Activated CD4-positive, alpha-beta T cell treated with anti-CD3 and anti-CD28 coated beads, Interleukin-2, amount 10 ng/mL, durations not matched to agents 7 days and 5 days (primary cell): ENCODE measurements at regions not wholly inside any gene's neighbourhood (a gene's known extent, or its start where the extent isn't known, plus 50 kb on each side); places are given as distances from the start of the nearest gene placed in this dataset.
"Not testable (repeated sequence)": the region's sequence is repeated elsewhere in the genome, so short reads cannot be mapped to it uniquely, and the experiment has no call there.

Source experiments
- CTCF ChIA-PET: fragments of 350-600 bp; sonication (Branson Sonifier 250); formaldehyde crosslinking; loops from one replicate; lab custom pipeline; 2021; ENCODE audit warnings: antibody characterized with exemption; lab: Charles Lee
- POLR2A ChIA-PET: fragments of 350-600 bp; sonication (Branson Sonifier 250); formaldehyde crosslinking; loops from one replicate; lab custom pipeline; 2021; ENCODE audit warnings: antibody characterized with exemption; lab: Charles Lee
- DNase-seq: peaks from one replicate; pipeline ENCODE4 v3.0.0-alpha.2; 2020
- H3K27ac Mint-ChIP-seq: one replicate; pipeline ENCODE4 v1.8.0; 2021; ENCODE audit warnings: mild to moderate bottlenecking, moderate library complexity, mixed read lengths
- H3K27me3 Mint-ChIP-seq: one replicate; pipeline ENCODE4 v1.8.0; 2021; ENCODE audit warnings: mixed read lengths
- H3K36me3 Mint-ChIP-seq: one replicate; pipeline ENCODE4 v1.8.0; 2021; ENCODE audit warnings: low read depth, mixed read lengths
- H3K4me1 Mint-ChIP-seq: one replicate; pipeline ENCODE4 v1.8.0; 2021; ENCODE audit warnings: mixed read lengths
- H3K4me3 Mint-ChIP-seq: one replicate; pipeline ENCODE4 v1.8.0; 2021; ENCODE audit warnings: mild to moderate bottlenecking, moderate library complexity, mixed read lengths
- H3K9me3 Mint-ChIP-seq: one replicate; pipeline ENCODE4 v1.8.0; 2021; ENCODE audit warnings: mixed read lengths

DNA sequence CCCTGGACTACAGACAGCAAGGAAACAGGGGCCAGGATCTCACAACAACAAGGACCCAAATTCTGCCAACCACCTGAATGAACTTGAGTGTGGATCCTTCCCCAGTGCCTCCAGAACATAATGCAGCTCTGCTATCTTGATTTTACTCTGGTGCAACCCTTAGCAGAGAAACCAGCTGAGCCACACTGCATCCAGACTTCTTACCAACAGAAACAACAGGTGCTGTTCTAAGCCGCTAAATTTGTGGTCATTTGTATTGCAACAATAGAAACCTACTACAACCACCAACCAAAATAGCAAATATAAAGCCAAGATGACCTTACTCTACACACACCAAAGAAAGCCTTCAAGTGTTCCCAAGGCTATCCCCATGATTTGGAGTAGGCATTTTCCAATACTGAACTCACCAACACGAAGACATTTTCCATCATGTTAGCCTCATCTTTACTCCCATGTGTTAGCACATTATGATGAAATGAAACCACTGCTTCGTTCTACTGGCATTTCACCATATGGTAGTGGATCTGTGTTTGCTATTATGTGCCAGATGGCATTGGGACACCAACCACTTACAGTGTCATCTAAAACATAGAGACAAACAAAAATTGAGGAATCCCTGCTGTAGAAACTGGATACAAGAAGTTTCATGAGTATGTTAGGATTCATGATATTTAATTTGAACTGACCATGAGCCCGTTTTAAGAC, 249.8 kb upstream of the ID4 start:
- Mint-ChIP-seq H3K27me3 (no peaks in the 10 kb centered on the region), H3K36me3 (no peaks in the 10 kb centered on the region), H3K4me3 (no peak overlapping the region), H3K27ac (no peak overlapping the region), H3K9me3 (peaks cover 3% of the 10 kb centered on the region), H3K4me1 (no peaks in the 10 kb centered on the region)
- DNase-seq, result no peak
- ChIA-PET CTCF (interaction anchor here (1.3 kb wide), 1 partner anchor 25 kb away, joined by 3 read pairs; no protein-coding TSS in a partner anchor), POLR2A (no interaction called here)

DNA sequence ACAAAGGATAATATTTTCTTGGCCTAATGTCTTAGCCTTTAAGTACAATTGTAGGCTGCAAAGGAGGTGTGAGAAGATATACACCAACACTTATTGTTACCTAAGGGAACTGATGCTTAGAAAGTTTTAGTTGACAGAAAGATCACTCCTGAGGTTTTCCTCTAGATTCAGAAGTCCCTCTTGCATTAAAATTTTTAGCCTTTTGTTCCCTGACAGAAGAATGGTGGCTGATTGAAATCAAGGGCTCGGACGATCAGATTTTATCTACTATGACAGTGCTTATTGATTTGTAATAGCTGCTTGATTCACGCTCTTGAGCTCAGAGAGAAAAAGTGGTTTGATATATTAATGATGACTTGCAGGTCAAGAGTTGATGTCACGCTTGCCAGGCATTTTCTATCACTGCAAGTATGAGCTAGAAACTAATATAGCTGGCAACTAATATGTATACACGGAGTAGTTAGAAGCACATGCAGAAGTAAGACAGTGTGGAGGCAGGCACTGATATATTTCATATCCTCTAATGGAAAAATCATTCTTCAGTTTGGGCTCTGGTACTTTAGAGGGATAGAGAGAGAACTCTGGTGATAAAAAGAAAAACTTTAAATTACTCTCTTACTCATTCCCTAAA, 246.6 kb upstream of the ID4 start:
- Mint-ChIP-seq H3K36me3 (no peaks in the 10 kb centered on the region), H3K27ac (no peak overlapping the region), H3K27me3 (no peaks in the 10 kb centered on the region), H3K4me3 (no peak overlapping the region), H3K4me1 (no peaks in the 10 kb centered on the region), H3K9me3 (no peaks in the 10 kb centered on the region)
- CTCF ChIA-PET, result no interaction called here
- POLR2A ChIA-PET, result no interaction called here
- no peak for DNase-seq

DNA sequence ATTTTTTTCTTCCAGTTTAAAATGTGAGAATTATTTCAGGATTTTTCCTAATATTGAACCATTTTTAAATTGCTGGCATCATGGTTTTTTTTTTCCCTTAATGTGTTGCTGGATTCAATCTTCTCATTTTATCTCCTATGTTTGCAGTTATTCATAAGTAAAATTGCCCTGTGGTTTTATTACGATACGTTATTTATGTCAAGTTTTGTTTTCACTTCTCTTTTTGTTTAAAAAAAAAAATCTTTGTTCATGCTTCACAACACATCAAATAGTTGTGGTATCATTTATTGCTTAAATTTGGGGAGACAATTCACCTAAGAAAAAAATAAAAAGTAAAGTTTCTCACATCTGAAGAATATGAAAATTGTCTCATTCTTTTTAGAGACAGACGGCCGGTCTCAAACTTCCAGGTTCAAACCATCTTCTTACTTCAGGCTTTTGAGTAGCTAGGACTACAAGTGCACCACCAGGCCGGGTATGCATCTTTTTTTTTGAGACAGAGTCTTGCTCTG, 239.3 kb upstream of the ID4 start:
- Mint-ChIP-seq H3K27ac (no peak overlapping the region), H3K4me1 (no peaks in the 10 kb centered on the region), H3K36me3 (no peaks in the 10 kb centered on the region), H3K9me3 (peaks cover 2% of the 10 kb centered on the region), H3K27me3 (no peaks in the 10 kb centered on the region), H3K4me3 (no peak overlapping the region)
- ChIA-PET POLR2A (no interaction called here), CTCF (no interaction called here)
- DNase-seq, result no peak

DNA sequence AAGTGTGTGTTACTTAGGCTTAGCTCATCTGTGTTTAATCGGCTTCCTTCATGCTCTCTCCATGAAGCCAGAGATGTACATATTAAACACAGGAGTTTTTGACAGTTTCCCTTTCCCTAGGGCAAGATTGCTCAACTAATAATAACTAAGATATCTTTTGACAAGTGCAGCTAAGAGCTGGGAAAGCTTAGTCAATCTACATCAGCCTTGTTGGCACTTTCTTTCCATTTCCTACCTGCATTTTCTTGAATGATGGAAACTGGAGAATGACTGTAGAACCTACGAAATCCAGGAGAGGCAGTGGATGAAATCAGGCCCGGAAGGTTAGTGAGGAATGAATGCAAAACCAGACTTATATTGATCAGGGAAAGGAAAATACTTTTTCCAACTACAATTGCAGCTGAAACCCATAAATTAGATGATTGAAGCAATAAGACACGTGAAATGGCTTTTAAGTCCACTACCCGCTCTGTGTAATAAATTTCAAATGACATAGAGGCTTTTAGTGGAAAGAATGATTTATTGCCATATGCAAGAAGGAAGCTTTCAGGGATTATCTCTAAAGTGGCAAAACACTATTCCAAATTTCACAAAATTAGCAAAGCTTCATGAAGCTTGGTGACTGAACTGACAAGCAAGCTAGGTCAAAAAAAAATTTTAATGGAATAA, 237.2 kb upstream of the ID4 start:
- ChIA-PET POLR2A (no interaction called here), CTCF (no interaction called here)
- no peak for DNase-seq
- peaks cover 2% of the 10 kb centered on the region for H3K9me3 Mint-ChIP-seq
- no peaks in the 10 kb centered on the region for H3K27me3 Mint-ChIP-seq
- H3K4me1 Mint-ChIP-seq, result no peaks in the 10 kb centered on the region
- H3K27ac Mint-ChIP-seq, result no peak overlapping the region
- H3K36me3 Mint-ChIP-seq, result no peaks in the 10 kb centered on the region
- no peak overlapping the region for H3K4me3 Mint-ChIP-seq

DNA sequence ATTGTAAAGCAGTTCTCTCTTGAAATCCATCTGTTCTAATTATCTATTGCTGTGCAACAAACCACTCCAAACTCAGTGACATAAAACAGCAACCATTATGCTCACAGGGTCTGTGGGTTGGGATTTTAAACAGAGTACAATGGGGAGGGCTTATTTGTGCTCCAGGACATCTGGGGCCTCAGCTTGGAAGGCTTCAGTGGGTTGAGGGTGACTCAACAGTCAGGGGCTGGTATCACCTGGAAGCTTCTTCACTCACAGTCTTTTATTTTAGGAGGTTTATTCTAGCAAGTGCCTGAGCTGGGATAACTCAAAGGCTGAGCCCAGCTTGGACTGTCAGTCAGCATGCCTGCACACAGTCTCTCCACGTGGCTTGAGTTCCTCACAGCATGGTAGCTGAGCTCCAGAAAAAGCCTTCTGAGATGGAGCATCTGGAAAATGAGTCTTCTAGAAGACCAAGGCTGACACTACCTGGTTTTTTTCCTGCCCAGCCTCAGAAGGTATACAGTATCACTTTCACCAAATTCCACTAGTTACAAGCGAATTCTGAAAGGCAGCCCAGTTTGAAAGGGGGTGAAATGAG, 234.6 kb upstream of the ID4 start:
- Mint-ChIP-seq H3K4me3 (no peak overlapping the region), H3K9me3 (peaks cover 4% of the 10 kb centered on the region), H3K27me3 (no peaks in the 10 kb centered on the region), H3K27ac (no peak overlapping the region), H3K4me1 (no peaks in the 10 kb centered on the region), H3K36me3 (no peaks in the 10 kb centered on the region)
- DNase-seq, result no peak
- ChIA-PET POLR2A (no interaction called here), CTCF (no interaction called here)

DNA sequence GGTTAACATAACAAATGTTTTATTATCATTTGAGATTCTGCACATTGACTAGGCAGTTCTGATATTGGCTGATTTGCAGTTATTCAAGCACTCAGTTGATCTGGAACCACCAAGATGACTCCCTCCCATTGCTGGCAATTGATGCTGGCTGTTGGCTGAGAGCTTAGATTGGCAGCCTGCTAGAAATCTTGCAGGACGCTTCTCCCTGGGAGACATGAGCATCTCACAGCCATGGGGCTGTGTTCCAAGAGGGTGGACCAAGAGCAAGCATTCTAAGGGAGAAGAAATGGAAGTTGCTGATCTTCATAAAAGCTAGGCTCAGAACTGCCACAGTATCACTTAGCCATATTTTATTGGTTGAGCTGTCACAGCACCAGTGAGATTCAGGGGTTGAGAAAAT, 233.4 kb upstream of the ID4 start:
- Mint-ChIP-seq H3K4me1 (no peaks in the 10 kb centered on the region), H3K27me3 (no peaks in the 10 kb centered on the region)
- POLR2A ChIA-PET, result no interaction called here

DNA sequence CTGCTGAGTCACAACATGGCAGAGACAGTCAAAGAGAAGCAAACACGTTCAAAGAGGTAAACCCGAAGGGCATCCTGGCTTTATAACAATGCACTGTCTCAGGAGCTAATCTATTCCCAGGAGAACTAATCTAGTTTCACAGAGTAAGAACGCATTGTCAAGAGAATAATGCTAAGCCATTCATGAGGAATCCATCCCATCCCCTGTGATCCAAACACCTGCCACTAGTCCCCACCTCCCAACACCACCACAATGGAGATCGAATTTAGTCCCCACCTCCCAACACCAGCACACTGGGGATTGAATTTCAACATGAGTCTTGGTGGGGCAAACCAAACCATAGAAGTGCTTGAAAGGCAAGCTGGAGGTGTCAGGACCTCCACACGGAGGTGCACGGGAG, 231.5 kb upstream of the ID4 start:
- Mint-ChIP-seq H3K9me3 (peaks cover 4% of the 10 kb centered on the region), H3K36me3 (no peaks in the 10 kb centered on the region), H3K4me3 (no peak overlapping the region)

More for the DNA sequence above, 233.4 kb upstream of the ID4 start:
- Mint-ChIP-seq H3K36me3 (no peaks in the 10 kb centered on the region), H3K27ac (no peak overlapping the region), H3K4me3 (no peak overlapping the region), H3K9me3 (peaks cover 4% of the 10 kb centered on the region)
- CTCF ChIA-PET, result no interaction called here
- DNase-seq, result no peak

DNA sequence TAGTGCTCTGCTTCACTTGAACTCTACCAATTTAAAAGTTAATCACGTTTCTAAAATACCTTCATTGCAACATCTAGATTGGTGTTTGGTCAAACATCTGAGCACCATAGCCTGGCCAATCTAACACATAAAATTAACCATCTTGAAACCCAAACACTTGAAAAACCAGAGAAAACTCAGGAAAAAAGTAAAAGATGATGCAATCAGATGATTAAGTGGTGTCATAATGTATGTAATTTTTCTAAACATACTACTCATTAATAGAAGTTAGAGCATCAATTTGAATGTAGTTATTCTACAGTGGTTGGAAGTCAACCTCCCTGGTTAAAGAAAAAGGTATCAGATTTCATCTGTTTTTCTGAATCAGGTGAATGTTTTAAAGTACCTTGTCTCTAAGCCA, 228.6 kb upstream of the ID4 start:
- Mint-ChIP-seq H3K9me3 (peaks cover 9% of the 10 kb centered on the region), H3K4me1 (no peaks in the 10 kb centered on the region), H3K27me3 (no peaks in the 10 kb centered on the region), H3K4me3 (no peak overlapping the region), H3K36me3 (no peaks in the 10 kb centered on the region), H3K27ac (no peak overlapping the region)
- CTCF ChIA-PET, result no interaction called here
- POLR2A ChIA-PET, result no interaction called here
- no peak for DNase-seq

More for the DNA sequence above, 231.5 kb upstream of the ID4 start:
- DNase-seq, result no peak
- ChIA-PET POLR2A (no interaction called here), CTCF (no interaction called here)
- no peaks in the 10 kb centered on the region for H3K4me1 Mint-ChIP-seq
- H3K27me3 Mint-ChIP-seq, result no peaks in the 10 kb centered on the region
- H3K27ac Mint-ChIP-seq, result no peak overlapping the region

DNA sequence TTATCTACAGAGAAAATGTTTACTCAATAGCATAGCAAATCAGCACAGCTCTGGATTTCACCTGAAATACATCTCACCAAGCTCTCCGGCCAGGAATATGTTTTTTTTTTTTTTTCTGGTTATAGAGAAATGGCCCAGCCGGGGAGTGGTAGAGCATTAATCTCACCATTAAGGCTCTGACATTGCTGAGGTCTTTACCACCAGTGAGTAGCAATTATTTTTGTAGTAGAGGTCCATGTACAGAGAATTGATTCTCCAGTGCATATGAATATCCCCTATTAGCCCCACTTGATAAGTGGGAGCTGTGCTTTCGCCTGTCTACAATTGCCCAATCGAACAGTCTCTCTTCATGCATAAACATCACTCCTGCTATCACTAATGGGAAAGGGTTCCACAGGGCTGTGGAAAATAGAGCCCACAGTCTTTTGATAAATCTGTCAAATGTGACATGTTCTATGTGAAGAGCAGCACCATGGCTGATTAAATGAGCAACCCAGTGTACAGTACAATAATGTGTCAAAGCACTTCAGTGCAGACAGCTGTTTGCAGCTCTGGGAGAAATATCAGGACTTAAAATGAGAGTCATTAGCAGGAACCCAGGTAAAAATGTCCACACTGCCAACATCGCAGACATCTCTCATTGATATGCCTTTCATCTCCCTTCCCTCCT, 227.1 kb upstream of the ID4 start:
- CTCF ChIA-PET, result no interaction called here

DNA sequence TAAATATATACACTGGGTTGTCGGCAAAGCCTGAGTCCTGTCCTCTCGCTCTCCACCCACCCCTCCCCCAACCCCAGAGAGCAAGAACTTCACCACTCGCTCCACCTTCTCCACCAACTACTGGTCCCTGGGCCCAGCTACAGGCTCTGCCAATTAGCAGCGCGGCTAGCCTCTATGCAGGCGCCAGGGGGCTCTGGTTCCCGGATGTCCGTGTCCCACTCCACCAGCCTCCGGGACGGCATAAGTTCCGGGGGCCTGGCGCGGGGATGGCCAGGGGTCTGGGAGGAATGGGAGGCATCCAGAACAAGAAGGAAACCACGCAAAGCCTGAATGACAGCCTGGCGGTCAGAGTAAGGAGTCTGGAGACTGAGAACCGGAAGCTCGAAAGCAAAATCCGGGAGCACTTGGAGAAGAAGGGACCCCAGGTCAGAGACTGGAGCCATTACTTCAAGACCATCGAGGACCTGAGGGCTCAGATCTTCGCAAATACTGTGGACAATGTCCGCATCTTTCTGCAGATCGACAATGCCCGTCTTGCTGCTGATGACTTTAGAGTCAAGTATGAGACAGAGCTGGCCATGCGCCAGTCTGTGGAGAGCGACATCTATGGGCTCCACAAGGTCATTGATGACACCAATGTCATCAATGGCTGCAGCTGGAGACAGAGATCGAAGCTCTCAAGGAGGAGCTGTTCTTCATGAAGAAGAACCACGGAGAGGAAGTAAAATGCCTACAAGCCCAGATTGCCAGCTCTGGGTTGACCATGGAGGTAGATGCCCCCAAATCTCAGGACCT, 224.3 kb upstream of the ID4 start:
- POLR2A ChIA-PET, H3K4me1 Mint-ChIP-seq, DNase-seq, H3K27me3 Mint-ChIP-seq, H3K4me3 Mint-ChIP-seq, H3K36me3 Mint-ChIP-seq, H3K27ac Mint-ChIP-seq: not testable (repeated sequence)
- H3K9me3 Mint-ChIP-seq, result peaks cover 14% of the 10 kb centered on the region
- CTCF ChIA-PET, result interaction anchor here (0.6 kb wide), 1 partner anchor 1570 kb away, joined by 4 read pairs; no protein-coding TSS in a partner anchor

More for the DNA sequence above, 227.1 kb upstream of the ID4 start:
- POLR2A ChIA-PET, result interaction anchor here (0.6 kb wide), 2 partner anchors 1885 to 1978 kb away, joined by 4 read pairs; no protein-coding TSS in a partner anchor
- H3K36me3 Mint-ChIP-seq, result no peaks in the 10 kb centered on the region
- no peaks in the 10 kb centered on the region for H3K27me3 Mint-ChIP-seq
- H3K9me3 Mint-ChIP-seq, result peaks cover 13% of the 10 kb centered on the region
- DNase-seq, result no peak
- H3K4me3 Mint-ChIP-seq, result no peak overlapping the region
- H3K27ac Mint-ChIP-seq, result no peak overlapping the region
- H3K4me1 Mint-ChIP-seq, result no peaks in the 10 kb centered on the region

DNA sequence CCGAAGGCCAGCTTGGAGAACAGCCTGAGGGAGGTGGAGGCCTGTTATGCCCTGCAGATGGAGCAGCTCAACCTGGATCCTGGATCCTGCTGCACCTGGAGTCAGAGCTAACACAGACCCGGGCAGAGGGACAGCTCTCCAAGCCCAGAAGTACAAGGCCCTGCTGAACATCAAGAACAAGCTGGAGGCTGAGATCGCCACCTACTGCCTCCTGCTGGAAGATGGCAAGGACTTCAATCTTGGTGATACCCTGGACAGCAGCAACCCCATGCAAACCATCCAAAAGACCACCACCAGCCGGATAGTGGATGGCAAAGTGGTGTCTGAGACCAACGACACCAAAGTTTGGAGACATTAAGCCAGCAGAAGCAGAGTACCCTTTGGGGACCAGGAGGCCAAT, 223.5 kb upstream of the ID4 start:
- Mint-ChIP-seq H3K4me1 (no peaks in the 10 kb centered on the region), H3K9me3 (peaks cover 14% of the 10 kb centered on the region), H3K27me3 (no peaks in the 10 kb centered on the region), H3K4me3 (no peak overlapping the region), H3K36me3 (no peaks in the 10 kb centered on the region), H3K27ac (no peak overlapping the region)
- no peak for DNase-seq
- CTCF ChIA-PET, result interaction anchor here (0.6 kb wide), 1 partner anchor 1571 kb away, joined by 4 read pairs; no protein-coding TSS in a partner anchor
- POLR2A ChIA-PET, result no interaction called here

DNA sequence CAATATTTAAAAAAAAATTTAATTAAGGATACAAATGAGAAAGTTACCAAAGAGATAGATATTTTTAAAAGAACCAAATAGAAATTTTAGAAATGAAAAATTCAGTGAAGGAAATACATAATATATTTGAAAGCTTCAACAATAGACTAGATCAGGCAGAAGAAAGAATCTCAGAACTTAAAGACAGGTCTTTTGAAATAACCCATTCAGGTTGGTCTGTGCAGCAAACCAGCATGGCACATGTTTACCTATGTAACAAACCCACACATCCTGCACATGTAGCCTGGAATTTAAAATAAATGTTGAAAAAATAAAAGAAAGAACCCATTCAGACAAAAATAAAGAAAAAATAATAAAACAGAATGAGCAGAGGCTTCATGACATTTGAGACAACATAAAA, 221.1 kb upstream of the ID4 start:
- Mint-ChIP-seq H3K4me3 (no peak overlapping the region), H3K36me3 (no peaks in the 10 kb centered on the region), H3K9me3 (peaks cover 16% of the 10 kb centered on the region), H3K4me1 (no peaks in the 10 kb centered on the region), H3K27me3 (no peaks in the 10 kb centered on the region), H3K27ac (no peak overlapping the region)
- ChIA-PET POLR2A (no interaction called here), CTCF (no interaction called here)
- DNase-seq, result no peak
